HepG2 (cell line): ENCODE measurements at regions not wholly inside any gene's neighbourhood (a gene's known extent, or its start where the extent isn't known, plus 50 kb on each side); places are given as distances from the start of the nearest gene placed in this dataset.

Source experiments
- ATAC-seq: fragments of 200-7000 bp; cut with Tn5 transposase; 3 replicates; pipeline ENCODE4 v1.9.1; 2020; ENCODE audit warnings: mild to moderate bottlenecking, moderate library complexity
- BruUV-seq: library from RNA; stranded (reverse); fragments of 400-500 nt; replicated peaks from 2 replicates; lab custom pipeline; 2021; lab: Mats Ljungman, UMichigan
- CTCF ChIA-PET: fragments of 300-600 bp; formaldehyde crosslinking; extraction: SDS; loops from one replicate; lab custom pipeline; 2021; ENCODE audit warnings: low total read pairs, inconsistent platforms, low intra/inter-chr PET ratio; lab: Yijun Ruan, JAX
- POLR2A ChIA-PET: fragments of 350-600 bp; sonication (Branson Sonifier 250); formaldehyde crosslinking; loops from one replicate; lab custom pipeline; 2020; ENCODE audit warnings: antibody characterized with exemption, inconsistent platforms; lab: Yijun Ruan, JAX
- DNase-seq: peaks from one replicate; pipeline ENCODE4 v3.0.0-alpha.2; 2015; ENCODE audit warnings: low spot score
- FAIRE-seq: peaks from 3 replicates; lab custom pipeline; 2011; peaks lifted over from hg19 to GRCh38; lab: Jason Lieb, UNC
- H2AFZ ChIP-seq: one replicate; pipeline ENCODE4 v1.6.1; 2011; ENCODE audit warnings: low read length, inconsistent platforms
- H3K27ac ChIP-seq: fragments of 300-600 bp; 3 replicates; pipeline ENCODE4 v1.8.0; 2011; ENCODE audit warnings: mixed run types, mild to moderate bottlenecking, mixed read lengths, low read length, inconsistent platforms; ENCODE audit not compliant: insufficient read depth; ENCODE audit errors: extremely low read length
- H3K27me3 ChIP-seq, 2 experiments: fragments of 200-600 bp in 1 of 2; 2 replicates in 1 of 2; 3 replicates in 1 of 2; pipeline versions ENCODE4 v1.6.0 to v1.8.0; 2011; ENCODE audit warnings: low read length in 2 of 2, mild to moderate bottlenecking in 2 of 2, moderate library complexity in 2 of 2, inconsistent platforms in 1 of 2; ENCODE audit not compliant: insufficient read depth in 2 of 2, control insufficient read depth in 1 of 2
- H3K36me3 ChIP-seq, 2 experiments: fragments of 200-600 bp in 1 of 2; replicated peaks in 1 of 2; 2 replicates in 1 of 2; 3 replicates in 1 of 2; pipeline versions ENCODE4 v1.5.1 to v1.8.0; 2011; ENCODE audit warnings: low read length in 2 of 2, inconsistent platforms in 1 of 2; ENCODE audit not compliant: insufficient read depth in 2 of 2, control insufficient read depth in 1 of 2
- H3K4me1 ChIP-seq: 2 replicates; pipeline ENCODE4 v1.5.1; 2012; ENCODE audit warnings: low read length, inconsistent platforms; ENCODE audit not compliant: insufficient read depth
- H3K4me2 ChIP-seq: 2 replicates; pipeline ENCODE4 v1.6.0; 2011; ENCODE audit warnings: low read depth, low read length, inconsistent platforms
- H3K4me3 ChIP-seq, 3 experiments: fragments of 200-600 bp in 1 of 3; sonication (generic), shearing (Covaris generic) in 1 of 3; replicated peaks in 1 of 3; 2 replicates each; pipeline ENCODE4 v1.5.1; 2011 to 2016; ENCODE audit warnings: low read length in 3 of 3, inconsistent platforms in 2 of 3, low read depth in 2 of 3, mild to moderate bottlenecking in 2 of 3, control low read depth in 1 of 3, mixed read lengths in 1 of 3; ENCODE audit not compliant: insufficient read depth in 1 of 3
- H3K79me2 ChIP-seq: one replicate; pipeline ENCODE4 v1.6.1; 2011; ENCODE audit warnings: low read length, inconsistent platforms; ENCODE audit not compliant: insufficient read depth
- H3K9ac ChIP-seq: 2 replicates; pipeline ENCODE4 v1.6.0; 2011; ENCODE audit warnings: mild to moderate bottlenecking, low read depth, low read length, inconsistent platforms; ENCODE audit not compliant: insufficient read depth
- H3K9me3 ChIP-seq: 2 replicates; pipeline ENCODE4 v1.5.1; 2012; ENCODE audit warnings: mild to moderate bottlenecking, low read length
- H4K20me1 ChIP-seq: 2 replicates; pipeline ENCODE4 v1.6.0; 2011; ENCODE audit warnings: inconsistent platforms, mild to moderate bottlenecking, low read length, moderate library complexity; ENCODE audit not compliant: insufficient read depth
- ETV6 ChIP-seq: sonication (generic); formaldehyde crosslinking; conservative IDR thresholded peaks from 2 replicates; pipeline ENCODE4 v1.4.0; 2020; ENCODE audit warnings: missing genetic modification reagents
- EZH2 ChIP-seq: conservative IDR thresholded peaks from 2 replicates; pipeline ENCODE4 v1.6.1; 2012; ENCODE audit warnings: mild to moderate bottlenecking, low read depth, low read length, moderate library complexity
- GATAD1 ChIP-seq: IDR thresholded peaks from 2 replicates; pipeline ENCODE4 v1.6.1; 2016; ENCODE audit warnings: missing genetic modification reagents, missing compliant biosample characterization
- KLF9 ChIP-seq: IDR thresholded peaks from 2 replicates; pipeline ENCODE4 v1.6.1; 2016; ENCODE audit warnings: low read depth
- PAXIP1 ChIP-seq: sonication (generic); formaldehyde crosslinking; conservative IDR thresholded peaks from 2 replicates; pipeline ENCODE4 v1.4.0; 2020; ENCODE audit warnings: mild to moderate bottlenecking, missing genetic modification reagents, moderate library complexity
- PRDM10 ChIP-seq: sonication (generic); formaldehyde crosslinking; IDR thresholded peaks from 2 replicates; pipeline ENCODE4 v1.4.0; 2020; ENCODE audit warnings: low read depth, missing genetic modification reagents
- PREB ChIP-seq: sonication (generic); formaldehyde crosslinking; IDR thresholded peaks from 2 replicates; pipeline ENCODE4 v1.4.0; 2020; ENCODE audit warnings: missing genetic modification reagents
- SRSF9 ChIP-seq: fragments of 200-400 bp; formaldehyde crosslinking; IDR thresholded peaks from 2 replicates; pipeline ENCODE4 v1.6.1; 2018; ENCODE audit warnings: borderline replicate concordance, mild to moderate bottlenecking, low read depth, low read length; ENCODE audit not compliant: insufficient read depth, poor library complexity, severe bottlenecking
- TIGD3 ChIP-seq: sonication (generic); formaldehyde crosslinking; IDR thresholded peaks from 2 replicates; pipeline ENCODE4 v1.5.1; 2020; ENCODE audit warnings: mild to moderate bottlenecking, missing genetic modification reagents, borderline replicate concordance
- ZC3H13 ChIP-seq: sonication (generic); formaldehyde crosslinking; IDR thresholded peaks from 2 replicates; pipeline ENCODE4 v1.8.1; 2023; ENCODE audit warnings: mild to moderate bottlenecking, missing genetic modification reagents, moderate library complexity
- ZNF30 ChIP-seq: sonication (generic); formaldehyde crosslinking; IDR thresholded peaks from 2 replicates; pipeline ENCODE4 v1.5.0; 2020; ENCODE audit warnings: mild to moderate bottlenecking, missing genetic modification reagents
- ZNF326 ChIP-seq: sonication (generic); formaldehyde crosslinking; IDR thresholded peaks from 2 replicates; pipeline ENCODE4 v1.4.0; 2020; ENCODE audit warnings: missing genetic modification reagents, borderline replicate concordance
- ZNF607 ChIP-seq: sonication (generic); formaldehyde crosslinking; IDR thresholded peaks from 2 replicates; pipeline ENCODE4 v1.5.1; 2020; ENCODE audit warnings: missing genetic modification reagents, mild to moderate bottlenecking, borderline replicate concordance
- ZNF629 ChIP-seq: sonication (generic); formaldehyde crosslinking; conservative IDR thresholded peaks from 2 replicates; pipeline ENCODE4 v1.5.0; 2020; ENCODE audit warnings: missing genetic modification reagents
- WGBS: methylation state at CpG from one replicate; pipeline ENCODE4 v1.1.6; 2017; ENCODE audit warnings: low lambda C conversion rate; 5-methylcytosine and 5-hydroxymethylcytosine counted together
- in situ Hi-C: cut with HindIII; loops from 2 replicates; pipeline ENCODE4 v1.10.0; 2017; ENCODE audit warnings: low pct_unique_long_range_greater_than_20kb; ENCODE audit not compliant: extremely low pct_ligation_motif_present
- intact Hi-C: fragments of 100-400 bp; cut with micrococcal nuclease; formaldehyde crosslinking; loops from one replicate; pipeline ENCODE4 v1.10.0; 2022; ENCODE audit not compliant: unreplicated experiment

GRCh38 chr10:4181081-4181480 is 396.1 kb upstream of the KLF6 start:
- H3K27me3 ChIP-seq: peaks cover 0 to 6% of the 10 kb centered on the region in 2 experiments; a peak in 3 of 5 replicates
- H3K4me3 ChIP-seq: no peak overlapping the region
- FAIRE-seq: no peak
- no peak for DNase-seq
- intact Hi-C loops (no loop called here), in situ Hi-C loops (no loop called here)
- no peaks in the 10 kb centered on the region for H3K36me3 ChIP-seq
- ChIA-PET POLR2A (no interaction called here), CTCF (no interaction called here)
- no peak for ATAC-seq
- no peaks in the 10 kb centered on the region for H3K79me2 ChIP-seq
- BruUV-seq: no TSS peak
- no peaks in the 10 kb centered on the region for H3K4me1 ChIP-seq
- no peak overlapping the region for H3K27ac ChIP-seq
- WGBS: 30% methylated on average over 9 of the region's 9 CpGs
- no peak overlapping the region for H2AFZ ChIP-seq
- H3K9ac ChIP-seq: no peak overlapping the region
- no peaks in the 10 kb centered on the region for H3K9me3 ChIP-seq
- no peak overlapping the region for H3K4me2 ChIP-seq
- no peaks in the 10 kb centered on the region for H4K20me1 ChIP-seq
- no peak for TF ChIP-seq TIGD3
- no peak for TF ChIP-seq PREB
- TF ChIP-seq PAXIP1: no peak
- no peak for TF ChIP-seq KLF9 (CRISPR knock-in tag)
- TF ChIP-seq GATAD1 (CRISPR knock-in tag): no peak
- TF ChIP-seq ETV6 (CRISPR knock-in tag): no peak
- TF ChIP-seq PRDM10 (CRISPR knock-in tag): no peak
- no peak for TF ChIP-seq ZNF607 (CRISPR knock-in tag)
- no peak for TF ChIP-seq EZH2
- no peak for TF ChIP-seq ZNF30
- no peak for TF ChIP-seq ZNF629 (CRISPR knock-in tag)
- TF ChIP-seq ZC3H13 (CRISPR knock-in tag): no peak
- no peak for TF ChIP-seq ZNF326 (CRISPR knock-in tag)
- TF ChIP-seq SRSF9: no peak
